BE2C (cell line): ENCODE measurements at regions not wholly inside any gene's neighbourhood (a gene's known extent, or its start where the extent isn't known, plus 50 kb on each side); places are given as distances from the start of the nearest gene placed in this dataset.

Experiments
- DNase-seq: peaks from one replicate; pipeline ENCODE4 v3.0.0-alpha.2; 2020
- H3K27me3 ChIP-seq: fragments of 250-450 bp; sonication (Bioruptor Pico); 2 replicates; pipeline ENCODE4 v1.5.1; 2020; ENCODE audit warnings: mild to moderate bottlenecking
- H3K36me3 ChIP-seq: fragments of 250-450 bp; sonication (Bioruptor Pico); 2 replicates; pipeline ENCODE4 v1.5.1; 2020; ENCODE audit warnings: mild to moderate bottlenecking
- H3K4me1 ChIP-seq: fragments of 250-450 bp; sonication (Bioruptor Pico); 2 replicates; pipeline ENCODE4 v1.5.1; 2020
- H3K4me3 ChIP-seq: 2 replicates; pipeline ENCODE4 v1.5.1; 2011; ENCODE audit warnings: low read depth, low read length
- H3K9me3 ChIP-seq: fragments of 250-450 bp; sonication (Bioruptor Pico); 2 replicates; pipeline ENCODE4 v1.5.1; 2020
- CTCF ChIP-seq: IDR thresholded peaks from 2 replicates; pipeline ENCODE4 v1.5.1; 2012; ENCODE audit warnings: mild to moderate bottlenecking, low read depth, low read length

DNA sequence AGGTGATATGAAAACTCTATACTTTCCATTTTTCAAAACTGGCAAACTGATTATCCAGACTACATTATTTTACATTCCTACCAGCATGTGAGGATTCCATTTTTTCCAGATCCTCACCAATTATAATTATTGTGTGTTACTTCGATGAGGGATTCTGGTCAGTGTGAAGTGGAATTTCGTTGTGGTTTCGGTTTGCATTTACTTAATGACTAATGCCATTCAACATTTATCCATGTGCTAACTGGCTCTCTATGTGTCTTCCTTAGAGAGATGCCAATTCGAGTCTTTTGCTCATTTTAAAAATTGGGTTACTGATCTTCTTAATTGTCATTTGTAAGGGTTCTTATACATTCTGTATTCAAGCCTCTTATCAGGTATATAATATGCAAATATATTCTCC is 1551.3 kb upstream of the MIR17HG start:
- no peaks in the 10 kb centered on the region for H3K27me3 ChIP-seq
- TF ChIP-seq CTCF: no peak
- H3K9me3 ChIP-seq: no peaks in the 10 kb centered on the region
- no peak overlapping the region for H3K4me3 ChIP-seq
- no peak for DNase-seq
- H3K36me3 ChIP-seq: no peaks in the 10 kb centered on the region
- H3K4me1 ChIP-seq: no peaks in the 10 kb centered on the region; the same call in 1 of the 2 replicates

GRCh38 chr13:89803839-89804238 is 1543.6 kb upstream of the MIR17HG start:
- H3K4me1 ChIP-seq: peaks cover 14% of the 10 kb centered on the region
- H3K4me3 ChIP-seq: no peak overlapping the region
- no peak for TF ChIP-seq CTCF
- no peaks in the 10 kb centered on the region for H3K27me3 ChIP-seq
- H3K36me3 ChIP-seq: no peaks in the 10 kb centered on the region
- no peak for DNase-seq
- H3K9me3 ChIP-seq: no peaks in the 10 kb centered on the region

DNA sequence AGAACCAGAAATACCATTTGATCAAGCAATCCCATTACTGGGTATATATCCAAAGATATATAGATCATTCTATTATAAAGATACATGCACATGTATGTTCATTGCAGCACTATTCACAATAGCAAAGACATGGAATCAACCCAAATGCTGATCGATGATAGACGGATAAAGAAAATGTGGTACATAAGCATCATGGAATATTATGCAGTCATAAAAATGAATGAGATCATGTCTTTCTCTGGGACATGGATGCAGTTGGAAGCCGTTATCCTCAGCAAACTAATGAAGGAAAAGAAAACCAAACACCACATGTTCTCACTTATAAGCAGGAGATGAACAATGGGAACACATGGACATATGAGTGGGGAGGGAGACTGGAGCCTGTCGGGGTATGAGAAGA is 1540.9 kb upstream of the MIR17HG start:
- Histone ChIP-seq H3K9me3 (no peaks in the 10 kb centered on the region), H3K27me3 (no peaks in the 10 kb centered on the region), H3K4me3 (no peak overlapping the region), H3K36me3 (no peaks in the 10 kb centered on the region), H3K4me1 (peaks cover 14% of the 10 kb centered on the region)
- no peak for TF ChIP-seq CTCF
- no peak for DNase-seq

- TF ChIP-seq CTCF: no peak
- no peak overlapping the region for H3K4me3 ChIP-seq
- no peaks in the 10 kb centered on the region for H3K27me3 ChIP-seq
- H3K36me3 ChIP-seq: no peaks in the 10 kb centered on the region
- no peak for DNase-seq
- no peaks in the 10 kb centered on the region for H3K9me3 ChIP-seq
- peaks cover 5% of the 10 kb centered on the region; the same call in 1 of the 2 replicates for H3K4me1 ChIP-seq
Observed at GRCh38 chr13:89812856-89813255, 1534.6 kb upstream of the MIR17HG start.

DNA sequence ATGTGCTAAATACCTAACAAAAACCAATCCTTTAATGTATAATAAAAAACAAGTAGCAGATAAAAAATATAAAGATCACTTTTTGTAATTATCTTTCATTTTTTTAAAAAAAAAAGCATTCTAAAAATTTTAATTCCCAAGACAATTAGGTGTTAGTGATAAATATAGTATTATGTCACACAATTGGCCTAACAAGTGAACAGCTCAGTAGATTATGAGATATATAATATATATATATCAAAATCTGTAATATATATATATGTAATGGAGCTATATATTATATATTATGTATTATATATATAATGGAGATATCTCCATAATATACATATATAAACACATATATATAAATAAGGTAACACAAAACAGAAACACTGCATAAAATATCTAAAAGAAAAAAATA is 1531.1 kb upstream of the MIR17HG start:
- Histone ChIP-seq H3K9me3 (no peaks in the 10 kb centered on the region), H3K4me1 (peaks cover 5% of the 10 kb centered on the region; the same call in 1 of the 2 replicates), H3K36me3 (no peaks in the 10 kb centered on the region), H3K4me3 (no peak overlapping the region), H3K27me3 (no peaks in the 10 kb centered on the region)
- DNase-seq: no peak
- no peak for TF ChIP-seq CTCF

DNA sequence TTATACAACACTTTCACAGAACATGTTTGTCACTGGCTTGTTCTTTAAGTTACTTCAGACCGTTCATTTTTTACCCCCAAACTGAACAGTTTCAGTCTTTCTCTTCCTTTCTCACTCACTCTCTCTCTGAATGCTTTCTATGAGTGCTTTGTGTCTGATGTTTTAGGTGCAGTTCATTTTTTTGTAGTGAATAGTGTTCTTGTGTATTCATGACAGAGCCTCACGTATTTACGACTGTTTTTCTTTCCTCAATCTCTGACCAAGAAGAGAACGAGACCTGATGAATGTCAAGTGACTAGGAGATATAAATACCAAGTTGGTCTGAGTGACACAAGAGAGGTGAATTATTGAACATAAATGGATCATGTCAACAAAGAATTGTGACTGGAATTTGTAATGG is 1525.0 kb upstream of the MIR17HG start:
- Histone ChIP-seq H3K4me1 (no peaks in the 10 kb centered on the region), H3K36me3 (no peaks in the 10 kb centered on the region), H3K9me3 (no peaks in the 10 kb centered on the region), H3K4me3 (no peak overlapping the region), H3K27me3 (no peaks in the 10 kb centered on the region)
- no peak for TF ChIP-seq CTCF
- no peak for DNase-seq
